CD1c-positive myeloid dendritic cell (primary cell): ENCODE measurements at regions not wholly inside any gene's neighbourhood (a gene's known extent, or its start where the extent isn't known, plus 50 kb on each side); places are given as distances from the start of the nearest gene placed in this dataset.

ENCODE experiments used
- DNase-seq: peaks from one replicate; pipeline ENCODE4 v3.0.0-alpha.2; 2016; ENCODE audit errors: extremely low spot score

DNA sequence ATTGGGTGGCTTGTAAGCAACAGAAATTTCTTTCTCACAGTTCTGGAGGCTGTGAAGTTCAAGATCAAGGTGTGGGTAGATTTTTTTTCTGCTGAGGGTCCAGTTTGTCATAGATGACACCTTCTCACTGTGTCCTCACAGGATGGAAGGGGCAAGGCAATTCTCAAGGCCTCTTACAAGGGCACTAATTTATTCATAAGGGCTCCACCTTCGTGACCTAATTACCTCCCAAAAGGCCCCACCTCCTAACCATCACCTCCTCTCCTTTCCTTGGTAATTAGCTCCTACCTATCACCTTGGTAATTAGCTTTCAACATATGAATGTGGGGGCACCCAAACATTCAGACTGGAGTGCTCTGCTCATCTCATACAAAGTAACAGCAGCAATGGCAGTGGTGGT, 92.3 kb upstream of the CD44 start:
- no peak for DNase-seq

DNA sequence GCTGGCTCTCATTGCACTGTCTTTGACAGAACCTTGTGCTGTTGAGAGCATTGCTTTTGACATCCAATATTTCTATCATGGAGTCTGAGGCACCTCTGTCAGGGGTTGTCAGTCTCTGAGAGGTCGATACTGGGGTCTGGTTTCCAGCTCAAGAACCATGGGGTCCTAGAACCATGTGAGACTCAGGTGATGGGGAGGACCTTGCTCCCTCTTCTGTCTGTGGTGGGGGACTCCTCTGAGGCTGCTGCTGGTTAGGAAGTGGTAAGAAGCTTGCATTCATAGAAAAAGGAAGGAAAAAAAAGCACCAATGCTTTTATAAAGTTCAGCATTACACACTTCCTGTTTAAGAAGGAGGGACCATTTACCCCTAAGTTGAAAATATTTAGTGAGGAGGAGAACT, 91.8 kb upstream of the CD44 start:
- DNase-seq, result peak; percentile 74

- DNase-seq, result no peak
These were observed 91.2 kb upstream of the CD44 start for GRCh38 chr11:35047769-35048168.

GRCh38 chr11:35048346-35048745, 90.6 kb upstream of the CD44 start:
- peak; percentile 64 for DNase-seq

- DNase-seq, result no peak
These were observed 89.0 kb upstream of the CD44 start for GRCh38 chr11:35049859-35050531.

DNA sequence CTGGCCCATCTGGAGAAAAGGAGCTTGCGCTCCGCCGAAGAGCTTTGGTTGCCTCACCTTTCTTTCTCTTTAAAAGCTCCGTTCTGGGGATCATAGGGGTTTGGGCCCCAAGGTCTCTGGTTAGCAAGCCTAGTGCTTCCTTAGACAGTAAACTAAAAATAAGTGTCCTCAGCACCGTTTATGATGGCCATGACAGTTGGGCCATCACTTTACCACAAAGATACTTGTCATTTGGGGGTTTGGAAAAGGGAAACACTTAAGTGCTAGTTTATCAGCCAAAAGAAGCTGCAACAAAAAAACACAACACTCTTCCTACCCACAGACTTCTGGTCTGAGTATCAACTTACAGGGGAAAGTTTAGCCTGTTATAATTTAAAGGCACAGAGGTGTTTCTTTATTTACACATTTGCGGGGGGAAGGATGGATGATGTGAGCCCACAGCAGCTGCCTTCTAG, 88.4 kb upstream of the CD44 start:
- DNase-seq, result no peak

DNA sequence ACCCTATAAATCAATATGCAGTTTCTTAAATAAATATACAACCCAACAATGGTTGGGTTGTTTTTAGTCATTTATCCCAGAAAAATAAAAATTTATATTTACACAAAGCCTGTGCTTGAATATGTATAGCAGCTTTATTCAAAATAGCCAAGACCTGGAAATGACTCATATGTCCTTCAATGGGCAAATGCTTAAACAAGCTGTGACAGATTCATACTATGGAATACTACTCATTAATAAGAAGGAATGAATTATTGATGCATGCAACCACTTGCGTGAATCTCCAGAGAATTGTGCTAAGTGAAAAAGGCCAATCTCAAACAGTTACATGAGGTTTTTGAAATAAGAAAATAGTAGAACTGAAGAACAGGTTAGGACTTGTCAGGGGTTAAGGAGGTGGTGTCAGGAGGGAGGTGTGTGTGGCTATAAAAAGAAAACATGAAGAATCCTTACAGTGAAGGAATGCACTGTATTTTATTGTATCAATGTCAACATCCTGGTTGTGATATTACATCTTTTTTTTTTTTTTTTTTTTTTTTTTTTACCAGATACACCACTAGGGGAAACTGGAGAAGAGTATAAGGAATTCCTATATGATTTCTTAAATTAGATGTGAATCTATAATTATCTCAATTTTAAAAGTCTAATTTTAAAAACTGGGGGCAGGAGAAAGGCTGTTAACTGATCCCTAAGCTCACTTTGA, 82.4 kb upstream of the CD44 start:
- DNase-seq, result no peak

DNA sequence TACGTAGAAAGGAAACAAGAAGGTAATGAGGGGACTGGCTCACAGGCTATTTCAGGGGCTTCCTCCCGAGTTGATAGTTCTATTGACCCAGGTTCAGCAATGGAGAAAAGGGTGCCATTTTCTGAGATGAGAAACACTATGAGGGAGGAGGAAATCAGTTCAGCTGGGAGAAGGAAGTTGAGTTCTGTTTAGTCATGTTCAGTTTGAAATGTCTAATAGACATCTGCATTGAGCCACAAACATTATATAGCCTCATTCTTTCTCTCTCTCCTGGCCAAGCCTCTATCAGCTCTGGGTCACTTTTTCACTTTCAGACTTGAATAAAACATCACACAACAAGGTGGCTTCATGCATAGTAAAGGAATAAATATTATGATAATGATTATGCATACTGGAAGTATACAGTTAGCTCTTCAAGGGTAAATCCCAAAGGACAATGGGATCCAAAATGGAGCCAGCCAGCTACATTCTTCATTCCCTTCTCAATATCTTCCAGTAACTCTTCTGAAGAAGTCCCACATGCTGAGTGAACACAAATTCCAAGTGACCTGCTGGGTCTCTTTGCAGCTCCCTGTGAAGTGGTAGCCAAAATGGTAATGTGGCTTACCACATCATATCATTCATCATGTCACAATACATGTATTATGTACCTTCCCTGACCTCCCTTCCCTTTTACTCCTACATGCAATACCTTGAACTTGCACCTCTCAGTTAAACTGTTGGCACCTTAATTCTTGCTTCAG, 80.9 kb upstream of the CD44 start:
- DNase-seq, result no peak

GRCh38 chr11:35058669-35059434, 80.1 kb upstream of the CD44 start:
- peak; percentile 74 for DNase-seq

DNA sequence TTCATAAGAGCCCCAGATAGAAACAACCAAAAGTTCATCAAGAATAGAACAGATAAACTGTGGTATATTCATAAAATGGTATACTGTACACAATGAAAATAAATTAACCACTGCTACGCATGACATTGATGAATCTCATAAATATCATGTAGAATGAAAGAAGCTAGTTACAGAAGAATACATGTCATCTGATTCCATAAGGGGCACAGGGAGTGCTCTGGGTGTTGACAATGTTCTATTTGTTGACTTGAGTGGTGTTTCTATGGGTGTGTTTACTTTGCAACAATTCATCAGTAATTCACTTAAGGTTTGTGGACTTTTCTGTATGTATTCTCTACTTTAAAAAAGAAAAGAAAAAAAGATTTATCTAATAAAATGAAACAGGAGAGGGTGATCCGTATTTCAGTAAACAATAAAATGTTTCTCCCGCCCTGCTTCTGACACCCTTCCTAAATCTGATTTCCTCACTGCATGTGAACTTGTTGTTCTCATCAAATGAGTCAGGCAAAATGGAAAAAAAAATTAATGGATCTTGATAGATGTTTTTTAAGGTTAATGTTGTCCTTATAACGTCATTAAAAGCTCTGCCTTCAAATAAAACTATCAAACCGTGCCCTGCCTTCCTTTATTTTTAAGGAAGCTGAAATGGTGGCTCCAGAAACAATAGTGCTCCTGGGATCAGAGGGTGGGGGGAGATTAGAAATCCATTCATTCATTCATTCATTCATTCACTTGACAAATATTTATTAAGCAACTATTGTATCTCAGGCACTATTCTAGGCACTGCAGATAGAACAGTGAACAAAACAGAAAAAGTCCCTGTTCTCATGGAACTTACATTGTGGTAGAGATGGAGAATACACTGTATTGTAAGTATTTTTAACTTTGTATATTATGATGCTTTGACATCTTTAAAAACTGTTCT, 77.2 kb upstream of the CD44 start:
- no peak for DNase-seq

DNA sequence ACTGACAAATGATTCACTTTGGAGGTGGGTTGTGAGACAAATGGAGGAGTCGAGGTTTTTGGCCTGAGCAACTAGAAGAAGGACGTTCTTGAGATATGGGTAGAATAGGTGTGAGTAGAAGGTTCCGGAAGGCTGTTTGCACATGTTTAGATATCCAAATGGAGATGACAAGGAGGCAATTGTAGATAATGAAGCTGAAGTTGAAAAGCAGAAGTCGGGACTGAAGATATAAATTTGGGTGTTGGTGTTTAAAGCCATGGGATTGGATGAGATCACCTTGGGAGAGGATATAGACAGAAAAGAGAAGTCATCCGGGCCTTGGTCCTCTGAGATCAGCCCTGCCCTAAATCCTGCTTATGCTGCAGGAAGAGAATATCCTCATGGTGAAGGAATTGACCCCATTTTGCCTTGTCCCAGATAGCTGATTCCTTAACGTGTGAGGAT, 75.5 kb upstream of the CD44 start:
- DNase-seq, result peak; percentile 58

GRCh38 chr11:35064114-35064800, 74.7 kb upstream of the CD44 start:
- no peak for DNase-seq

GRCh38 chr11:35065566-35065965, 73.4 kb upstream of the CD44 start:
- no peak for DNase-seq

GRCh38 chr11:35066030-35066429, 72.9 kb upstream of the CD44 start:
- DNase-seq, result peak; percentile 84

DNA sequence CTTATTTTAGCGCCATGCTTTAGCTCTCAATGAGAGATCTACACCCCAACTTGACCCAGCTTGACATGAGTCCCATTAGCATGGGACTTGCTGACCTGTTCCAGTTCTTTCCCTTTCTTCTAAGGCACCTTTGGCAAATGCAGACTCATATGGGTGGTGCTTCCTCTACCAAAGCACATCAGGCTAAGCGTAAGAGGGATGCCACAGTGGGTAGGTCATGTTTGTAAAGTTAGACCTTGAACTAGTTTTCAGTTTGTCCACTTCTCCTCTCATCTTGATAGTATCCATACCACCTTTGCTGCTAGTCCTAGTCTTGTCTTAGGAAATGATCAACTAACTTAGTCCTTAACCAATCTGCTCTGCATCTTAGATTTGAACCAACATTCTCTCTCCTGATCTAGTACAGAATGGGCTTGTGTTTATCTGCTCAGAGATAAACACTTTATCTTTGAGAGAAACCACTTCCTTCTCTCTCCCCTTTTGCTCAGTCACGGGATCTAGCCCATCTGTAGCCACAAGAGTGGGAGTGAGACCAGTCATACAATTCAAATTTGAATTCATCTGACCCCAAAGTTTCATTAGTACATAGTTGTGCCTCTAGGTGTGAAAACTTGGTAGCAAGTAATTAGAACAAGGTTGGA, 72.1 kb upstream of the CD44 start:
- peak; percentile 73 for DNase-seq

- no peak for DNase-seq
These were observed 67.2 kb upstream of the CD44 start for GRCh38 chr11:35071722-35072121.

DNA sequence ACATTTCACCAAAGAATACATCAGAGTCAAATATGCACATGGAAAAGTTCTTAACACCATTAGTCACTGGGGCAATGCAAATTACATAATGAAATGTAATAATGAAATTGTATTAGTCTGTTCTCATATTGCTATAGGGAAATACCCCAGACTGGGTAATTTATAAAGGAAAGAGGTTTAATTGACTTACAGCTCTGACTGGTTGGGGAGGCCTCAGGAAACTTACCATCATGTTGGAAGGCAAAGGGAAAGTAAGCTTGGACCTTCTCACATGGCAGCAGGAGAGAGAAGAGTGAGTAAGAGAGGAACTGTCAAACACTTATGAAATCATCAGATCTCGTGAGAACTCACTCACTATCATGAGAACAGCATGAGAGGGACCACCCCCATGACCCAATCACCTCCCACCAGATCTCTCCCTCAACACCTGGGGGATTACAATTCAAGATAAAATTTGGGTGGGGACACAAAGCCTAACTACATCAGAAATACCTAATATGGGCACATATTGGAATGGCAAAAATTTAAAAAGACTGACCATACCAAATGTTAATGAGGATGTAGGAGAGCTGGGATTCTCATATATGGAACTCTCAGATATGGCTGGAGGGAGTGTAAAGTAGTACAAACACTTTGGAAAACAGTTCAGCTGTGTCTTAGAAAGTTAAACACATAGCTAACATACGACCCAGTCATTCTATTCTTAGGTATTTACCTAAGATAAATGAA, 65.1 kb upstream of the CD44 start:
- peak; percentile 50 for DNase-seq

- no peak for DNase-seq
These were observed 62.5 kb upstream of the CD44 start for GRCh38 chr11:35076201-35077100.
